ENCODE measurements at regions not wholly inside any gene's neighbourhood (a gene's known extent, or its start where the extent isn't known, plus 50 kb on each side); places are given as distances from the start of the nearest gene placed in this dataset.
"Not testable (repeated sequence)": the region's sequence is repeated elsewhere in the genome, so short reads cannot be mapped to it uniquely, and the experiment has no call there.

DNA sequence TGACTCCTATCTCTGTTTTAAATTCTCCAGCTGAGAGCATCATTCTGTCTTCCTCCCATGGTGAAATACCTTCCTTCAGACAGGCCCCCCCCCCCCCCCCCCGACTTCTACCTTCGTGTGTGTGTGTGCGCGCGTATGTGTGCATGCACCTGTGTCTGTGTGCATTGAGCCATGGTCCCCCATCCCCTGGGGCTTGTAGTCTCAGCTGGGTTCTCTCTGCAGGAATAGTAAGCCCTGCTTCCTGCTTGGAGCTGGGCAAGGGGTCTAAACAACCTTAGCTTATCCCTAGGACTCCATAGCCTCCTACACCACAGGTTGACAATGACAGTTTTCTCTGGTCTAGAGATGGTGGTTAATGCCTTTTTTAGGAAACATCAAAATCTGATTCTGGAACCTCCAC is 427.5 kb upstream of the KLHL29 start:
- no peak for DNase-seq

DNA sequence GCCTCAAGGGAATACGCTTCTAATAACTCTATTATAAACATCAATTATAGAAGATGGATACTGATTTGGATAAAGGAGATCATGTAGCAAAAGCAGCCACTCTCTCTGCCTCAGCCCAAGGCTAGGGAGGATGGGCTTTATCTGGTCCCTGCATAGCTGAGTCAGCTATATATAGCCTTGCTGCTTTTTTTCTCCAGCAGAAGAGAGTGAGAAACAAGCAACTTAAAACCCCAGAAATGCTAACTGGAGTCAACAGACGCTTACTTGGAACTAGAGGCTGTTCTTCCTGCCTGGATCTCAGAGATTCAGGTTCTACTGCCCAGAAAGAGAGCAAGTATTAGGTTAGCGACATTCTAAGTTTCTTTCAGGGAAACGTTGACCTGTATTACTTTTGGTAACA is 426.7 kb upstream of the KLHL29 start:
- DNase-seq, result no peak

DNA sequence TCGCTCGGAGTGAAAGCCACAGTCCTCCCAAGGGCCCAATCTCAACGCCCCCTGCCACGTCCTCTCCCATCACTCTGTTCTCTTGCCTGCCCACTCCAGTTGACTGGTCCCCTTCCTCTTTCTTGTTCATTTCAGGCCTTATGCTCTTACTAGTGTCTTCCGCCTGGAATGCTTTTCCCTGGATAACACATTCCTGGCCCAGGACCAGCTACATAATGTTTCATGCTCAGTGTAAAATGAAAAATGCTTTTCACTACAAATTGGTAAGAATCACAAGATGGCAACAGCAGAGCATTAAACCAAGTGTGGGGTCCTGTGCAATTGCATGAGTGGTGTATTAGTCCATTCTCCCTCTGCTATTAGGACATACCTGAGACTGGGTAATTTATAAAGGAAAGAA is 417.2 kb upstream of the KLHL29 start:
- no peak for DNase-seq

DNA sequence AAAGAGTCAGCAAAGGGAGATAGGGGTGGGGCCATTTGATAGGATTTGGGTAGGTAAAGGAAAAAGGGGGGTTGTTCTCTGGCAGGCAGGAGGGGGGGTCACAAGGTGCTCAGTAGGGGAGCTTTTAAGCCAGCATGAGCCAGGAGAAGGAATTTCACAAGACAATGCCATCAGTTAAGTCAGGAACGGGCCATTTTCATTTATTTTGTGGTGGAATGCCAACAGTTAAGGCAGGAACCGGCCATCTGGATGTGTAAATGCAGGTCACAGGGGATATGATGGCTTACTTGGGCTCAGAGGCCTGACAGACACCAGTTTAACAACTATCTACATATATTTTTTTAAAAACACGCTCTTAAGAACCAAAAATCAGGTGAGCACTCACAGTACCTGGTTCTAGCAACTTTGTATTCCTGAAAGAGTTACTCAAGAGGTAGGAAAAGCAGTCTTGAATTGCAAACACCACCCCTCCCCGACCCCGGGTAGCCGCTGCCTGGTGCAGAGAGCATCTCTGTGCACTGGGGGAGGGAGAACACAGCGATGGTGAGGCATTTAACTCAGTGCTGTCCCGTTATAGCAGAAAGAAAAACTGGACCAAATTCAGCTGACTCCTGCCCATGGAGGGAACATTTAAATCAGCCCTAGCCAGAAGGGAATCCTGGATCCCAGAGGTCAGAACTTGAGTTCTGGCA is 414.5 kb upstream of the KLHL29 start:
- no peak for DNase-seq

DNA sequence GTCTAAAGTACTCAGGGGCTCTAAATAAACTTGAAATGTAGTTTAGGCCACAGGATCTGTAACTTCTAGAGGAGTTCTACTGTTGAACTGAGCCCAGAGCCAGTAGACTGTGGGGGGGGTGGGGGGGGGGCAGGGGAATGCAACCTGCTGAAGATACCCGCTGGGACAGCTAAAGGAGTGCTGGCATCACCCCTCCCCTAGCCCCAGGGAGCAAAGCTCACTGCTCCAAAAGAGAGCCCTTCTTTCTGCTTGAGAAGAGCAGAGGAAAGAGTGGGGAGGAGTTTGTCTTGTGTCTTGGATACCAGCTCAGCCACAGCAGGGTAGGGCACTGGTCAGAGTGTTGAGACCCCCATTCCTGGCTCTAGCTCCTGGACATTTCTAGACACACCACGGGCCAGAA is 414.0 kb upstream of the KLHL29 start:
- no peak for DNase-seq

DNA sequence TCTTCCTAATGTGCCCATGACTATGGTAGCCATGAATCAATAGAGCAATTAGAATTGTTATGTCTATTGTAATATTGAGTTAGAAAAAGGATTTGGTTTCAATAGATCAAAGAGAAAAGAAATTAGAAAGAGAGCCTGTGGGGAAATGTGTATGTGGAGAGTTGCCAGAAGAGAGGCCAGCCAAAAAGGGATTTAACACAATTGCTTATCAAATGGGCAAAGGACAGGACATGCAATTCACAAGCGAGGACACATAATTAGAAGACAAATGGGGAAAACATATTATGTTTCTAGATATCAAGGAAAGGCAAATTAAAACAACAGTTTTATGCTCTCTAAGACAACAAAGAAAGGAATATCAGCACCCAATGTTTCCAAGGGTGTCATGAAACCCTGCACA is 403.2 kb upstream of the KLHL29 start:
- DNase-seq, result no peak

DNA sequence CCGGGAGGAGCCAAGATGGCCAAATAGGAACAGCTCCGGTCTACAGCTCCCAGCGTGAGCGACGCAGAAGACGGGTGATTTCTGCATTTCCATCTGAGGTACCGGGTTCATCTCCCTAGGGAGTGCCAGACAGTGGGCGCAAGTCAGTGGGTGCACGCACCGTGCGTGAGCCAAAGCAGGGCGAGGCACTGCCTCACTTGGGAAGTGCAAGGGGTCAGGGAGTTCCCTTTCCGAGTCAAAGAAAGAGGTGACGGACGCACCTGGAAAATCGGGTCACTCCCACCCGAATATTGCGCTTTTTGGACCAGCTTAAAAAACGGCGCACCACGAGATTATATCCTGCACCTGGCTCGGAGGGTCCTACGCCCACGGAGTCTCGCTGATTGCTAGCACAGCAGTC is 400.8 kb upstream of the KLHL29 start:
- not testable (repeated sequence) for DNase-seq

DNA sequence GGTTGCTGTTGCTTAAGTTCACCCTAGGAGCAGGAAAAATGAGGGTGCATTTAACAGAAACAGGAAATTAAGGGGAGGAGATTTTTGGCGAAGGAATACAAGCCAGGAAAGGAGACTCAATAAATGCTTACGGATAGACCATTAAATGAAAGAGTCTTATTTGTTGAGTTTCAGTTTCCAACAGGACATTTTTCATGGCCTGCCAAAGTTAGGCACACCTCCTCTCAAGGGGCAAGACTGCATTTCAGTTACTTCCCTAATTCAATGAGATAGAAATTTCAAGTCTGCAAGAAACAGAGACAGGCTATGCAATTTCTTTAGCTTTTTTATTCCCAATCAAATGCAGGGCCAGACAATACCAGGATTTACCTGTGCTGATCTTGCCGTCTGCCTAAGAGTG is 394.7 kb upstream of the KLHL29 start:
- no peak for DNase-seq

DNA sequence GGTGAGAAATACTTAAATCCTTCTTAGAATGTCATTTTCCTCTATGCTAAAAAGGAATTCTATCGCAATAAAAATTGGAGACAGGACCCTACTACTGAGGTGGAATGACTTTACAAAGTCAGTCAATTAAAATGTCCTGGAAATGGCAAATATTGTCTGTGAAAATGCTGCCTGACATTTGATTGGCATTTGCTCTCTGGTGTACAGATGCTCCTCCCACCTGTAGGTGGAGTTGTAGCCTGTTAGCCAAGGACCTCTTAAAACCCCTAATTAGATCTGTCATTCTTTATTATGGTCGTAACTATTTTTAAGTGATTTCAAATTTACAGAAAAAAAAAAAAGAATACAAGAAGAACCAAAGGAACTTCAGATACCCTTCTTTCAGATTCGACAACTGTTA is 393.1 kb upstream of the KLHL29 start:
- DNase-seq, result no peak

DNA sequence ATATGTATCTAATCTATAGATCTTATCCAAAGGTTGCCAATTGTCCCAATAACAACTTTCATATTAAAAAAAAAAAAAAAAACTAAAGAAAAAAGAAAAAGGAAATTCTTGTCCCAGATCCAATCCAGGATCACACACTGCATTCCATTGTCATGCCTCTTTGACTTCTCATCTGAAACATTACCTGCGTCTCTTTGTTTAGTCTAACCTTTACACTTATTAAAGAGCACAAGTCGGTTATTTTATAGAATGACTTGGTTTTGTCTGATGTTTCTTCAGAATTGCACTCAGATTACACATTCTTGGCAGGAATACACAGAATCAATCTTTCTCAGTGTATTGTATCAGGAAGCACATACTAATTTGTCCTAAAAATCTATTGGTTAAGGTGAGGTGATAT is 392.5 kb upstream of the KLHL29 start:
- DNase-seq, result no peak

DNA sequence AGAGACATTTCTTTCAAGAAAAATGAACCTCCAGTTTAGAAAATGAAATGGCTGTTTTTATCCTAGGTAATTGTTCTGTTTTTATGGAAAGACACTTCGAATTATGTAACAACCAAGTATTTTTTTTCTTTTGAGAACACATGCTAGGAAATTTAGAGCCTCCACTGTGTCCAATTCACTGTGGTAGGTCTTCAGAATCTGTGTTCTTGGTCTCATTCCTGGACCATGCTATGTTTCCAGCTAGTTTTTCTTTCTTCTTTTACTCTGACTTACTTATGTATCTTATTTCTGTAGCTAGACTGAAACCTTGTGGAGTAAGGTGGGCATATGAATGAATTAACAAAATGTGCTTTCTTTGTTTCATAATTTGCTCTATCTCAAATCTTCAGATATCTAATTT is 391.7 kb upstream of the KLHL29 start:
- no peak for DNase-seq

DNA sequence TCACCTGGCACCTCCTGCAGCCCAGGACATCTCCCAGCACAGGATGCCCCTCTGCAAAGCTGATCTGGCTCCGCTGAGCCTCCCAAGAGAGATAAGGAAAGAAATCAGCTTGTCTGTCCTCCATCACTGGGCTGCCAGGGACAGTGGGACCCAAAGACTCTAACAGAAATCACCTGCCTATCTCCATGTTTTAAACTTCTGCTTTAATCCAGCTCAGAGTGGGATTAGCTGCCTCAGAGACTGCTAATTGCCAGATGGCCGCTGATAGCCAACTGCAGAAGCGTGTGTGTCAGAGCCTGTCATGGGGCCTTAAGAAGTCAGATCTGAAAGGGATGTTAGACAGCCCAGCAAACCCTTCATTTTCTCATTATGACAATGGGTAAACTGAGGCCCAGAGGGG is 389.4 kb upstream of the KLHL29 start:
- DNase-seq, result no peak

DNA sequence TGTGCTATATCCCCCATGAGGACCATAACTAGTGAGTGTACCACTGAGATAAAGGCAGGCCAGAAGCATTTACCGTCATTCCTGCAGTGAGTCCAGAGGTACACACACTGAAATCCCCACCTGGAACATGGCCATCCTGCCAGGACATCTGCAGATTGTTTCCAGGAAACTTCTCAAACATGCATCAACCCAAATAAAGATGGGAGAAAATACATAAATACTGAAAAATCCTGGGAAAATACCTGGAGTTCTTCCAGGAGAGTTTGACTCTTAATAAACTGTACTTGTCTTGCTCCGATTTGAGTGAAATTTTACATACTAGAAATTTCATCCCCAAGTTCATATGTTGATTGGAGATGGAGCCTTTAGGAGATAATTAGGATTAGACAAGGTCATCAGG is 388.1 kb upstream of the KLHL29 start:
- DNase-seq, result no peak

DNA sequence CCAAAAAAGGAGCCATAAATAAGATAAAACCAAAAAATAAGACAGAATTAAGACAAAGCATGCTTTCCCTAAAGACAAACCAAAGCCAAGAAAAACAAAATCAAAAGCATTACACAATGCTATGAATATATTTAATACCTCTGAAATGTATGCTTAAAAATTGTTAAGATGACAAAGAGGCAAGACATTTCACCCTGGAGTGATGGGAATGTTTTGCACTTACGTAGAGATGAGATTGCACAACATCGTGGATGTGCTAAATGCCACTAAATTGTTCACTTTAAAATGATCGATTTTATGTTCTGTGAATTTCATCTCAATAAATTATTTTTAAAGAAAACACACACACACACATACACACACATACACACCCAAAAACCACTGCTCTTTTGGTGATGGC is 386.6 kb upstream of the KLHL29 start:
- DNase-seq, result no peak

DNA sequence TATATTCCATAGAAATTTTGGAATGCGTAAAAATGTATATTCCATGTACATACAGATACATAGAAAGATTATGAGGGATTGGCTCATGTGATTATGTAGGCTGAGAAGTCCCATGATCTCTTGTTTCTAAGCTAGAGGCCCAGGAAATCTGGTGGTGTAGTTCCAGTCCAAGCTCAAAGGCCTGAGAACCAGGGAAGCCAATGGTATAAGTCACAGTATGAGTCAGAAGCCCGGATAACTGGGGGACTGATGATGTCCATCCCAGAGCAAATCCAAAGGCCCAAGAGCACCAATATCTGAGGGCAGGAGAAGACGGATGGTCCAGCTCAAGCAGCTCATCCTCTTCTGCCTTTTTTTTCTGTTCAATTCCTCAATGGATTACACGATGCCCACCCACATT is 385.0 kb upstream of the KLHL29 start:
- no peak for DNase-seq

DNA sequence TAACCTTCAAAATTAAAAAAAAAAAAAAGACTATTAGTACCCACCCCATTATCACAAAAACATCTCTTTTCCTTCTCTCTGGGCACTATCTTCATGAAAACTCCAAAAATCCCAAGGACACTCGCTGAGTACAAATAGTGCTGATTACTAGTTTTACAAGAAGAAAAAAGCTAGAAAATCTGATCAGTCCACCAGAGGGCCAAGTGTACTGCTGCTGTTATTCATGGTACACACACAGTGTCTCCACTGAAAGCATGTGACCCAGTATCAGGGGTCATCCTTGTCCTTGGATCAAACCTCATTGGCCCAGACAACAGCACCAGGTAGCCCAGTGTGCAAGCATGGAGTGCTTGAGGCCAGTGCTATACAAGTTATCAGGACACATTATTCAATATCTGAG is 382.7 kb upstream of the KLHL29 start:
- DNase-seq, result no peak

DNA sequence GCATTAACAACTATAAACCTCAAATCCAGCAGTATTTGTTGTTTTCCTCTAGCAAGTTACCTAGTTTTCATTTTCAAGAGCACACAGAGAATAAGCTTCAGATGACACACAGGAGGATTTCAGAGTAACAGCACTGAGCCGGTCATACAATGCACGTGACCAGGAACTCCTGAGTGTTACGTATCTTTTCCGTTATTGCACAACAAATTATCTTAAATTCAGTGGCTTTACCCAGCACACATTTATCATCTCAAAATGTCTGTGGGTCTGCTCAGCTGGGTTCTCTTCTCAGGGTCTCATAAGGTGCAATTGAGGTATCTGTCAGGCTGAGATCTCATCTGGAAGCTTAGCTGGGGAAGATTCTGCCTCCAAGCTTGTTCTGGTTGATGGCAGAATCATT is 379.5 kb upstream of the KLHL29 start:
- DNase-seq, result no peak

DNA sequence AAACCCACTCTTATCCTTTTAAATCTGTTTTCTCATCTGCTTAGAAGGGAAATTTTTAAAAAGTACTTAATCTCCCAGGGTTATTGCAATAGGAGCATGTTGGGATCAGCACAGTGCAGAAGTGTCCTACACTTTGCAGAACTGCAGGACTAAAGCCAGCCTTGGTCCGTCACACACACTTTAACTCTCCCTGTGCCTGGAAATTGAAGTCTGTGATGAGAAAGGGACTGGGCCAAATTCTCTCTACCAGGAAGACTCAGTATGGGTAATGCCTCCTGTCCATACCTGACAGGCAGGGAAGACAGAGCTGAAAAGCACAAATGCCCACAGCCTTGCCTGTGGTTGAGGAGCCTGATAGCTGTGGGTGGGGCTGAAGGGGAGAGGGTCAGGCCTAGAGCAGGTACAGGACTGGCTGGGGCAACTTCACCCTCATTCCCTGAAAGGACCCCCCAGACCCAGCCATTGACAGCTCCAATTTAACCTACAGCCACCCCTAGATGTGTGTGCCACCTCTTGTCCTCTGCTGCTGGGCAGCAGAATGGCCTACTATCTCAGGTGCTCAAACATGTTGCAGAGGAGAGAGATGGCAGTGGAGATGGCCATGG is 377.2 kb upstream of the KLHL29 start:
- DNase-seq, result no peak

DNA sequence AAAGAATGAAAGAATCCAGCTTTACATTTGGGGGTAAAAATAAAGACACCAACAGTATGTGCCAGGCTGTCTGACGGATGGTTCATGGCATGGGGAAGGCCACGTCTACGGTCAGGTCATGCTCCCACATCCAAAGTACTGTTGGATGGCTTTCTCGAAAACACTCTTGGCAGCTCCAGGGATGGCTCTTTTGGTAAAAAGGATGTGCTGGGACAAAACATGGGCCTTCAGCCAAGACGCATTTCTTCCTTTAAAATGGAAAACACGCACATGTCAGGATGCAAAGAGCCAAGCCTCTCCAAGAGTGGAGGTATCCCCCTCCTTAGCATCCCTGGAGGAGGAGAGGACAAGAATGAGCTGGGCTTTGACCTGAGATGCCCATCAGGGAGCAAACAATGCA is 376.5 kb upstream of the KLHL29 start:
- no peak for DNase-seq

DNA sequence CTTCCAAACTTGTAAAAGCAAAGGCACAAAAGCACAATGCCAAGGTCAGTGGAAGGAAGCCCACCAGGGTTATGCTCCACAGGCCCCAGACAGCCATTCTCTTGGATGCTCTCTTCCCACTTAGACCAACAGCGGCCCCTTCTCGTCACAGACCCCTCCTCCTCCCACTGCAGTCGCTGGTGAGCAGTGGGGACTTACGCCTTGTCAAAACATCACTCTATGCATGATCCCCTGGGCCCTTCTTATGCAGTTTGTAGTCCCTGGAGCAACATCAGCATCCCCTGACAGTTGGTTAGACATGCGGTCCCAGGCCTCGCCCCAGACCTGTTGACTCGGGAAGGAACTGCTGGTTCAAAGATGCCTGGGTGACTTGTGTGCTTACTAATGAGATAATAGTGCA is 376.0 kb upstream of the KLHL29 start:
- no peak for DNase-seq

DNA sequence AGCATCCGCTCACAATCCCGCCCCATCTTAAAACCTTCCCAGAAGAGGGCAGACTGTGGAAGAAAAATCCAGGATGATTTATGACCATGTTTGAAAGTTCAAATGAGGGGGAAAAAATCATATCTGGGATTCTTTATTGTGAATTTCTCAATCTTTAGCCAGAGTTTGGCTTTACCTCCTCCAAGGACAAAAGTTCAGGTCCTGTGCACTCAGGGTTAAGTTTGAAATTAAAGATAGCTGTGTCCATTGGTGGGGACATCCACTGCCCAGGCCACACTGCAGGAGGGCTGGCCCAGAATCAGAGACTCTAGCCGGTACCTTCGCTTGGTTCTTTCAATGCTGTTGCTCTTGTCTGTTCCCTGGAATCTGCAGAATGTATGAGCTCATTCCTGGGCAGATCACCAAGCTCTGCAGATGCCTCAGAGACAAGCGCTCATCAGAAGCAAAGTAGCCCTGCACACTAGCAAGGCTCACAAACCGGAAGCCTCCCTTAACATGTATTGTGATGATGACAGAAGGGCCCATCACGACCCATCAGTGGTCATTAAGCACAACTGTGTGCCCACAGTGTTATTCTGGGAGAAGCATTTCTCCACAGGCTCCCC is 375.3 kb upstream of the KLHL29 start:
- DNase-seq, result no peak

DNA sequence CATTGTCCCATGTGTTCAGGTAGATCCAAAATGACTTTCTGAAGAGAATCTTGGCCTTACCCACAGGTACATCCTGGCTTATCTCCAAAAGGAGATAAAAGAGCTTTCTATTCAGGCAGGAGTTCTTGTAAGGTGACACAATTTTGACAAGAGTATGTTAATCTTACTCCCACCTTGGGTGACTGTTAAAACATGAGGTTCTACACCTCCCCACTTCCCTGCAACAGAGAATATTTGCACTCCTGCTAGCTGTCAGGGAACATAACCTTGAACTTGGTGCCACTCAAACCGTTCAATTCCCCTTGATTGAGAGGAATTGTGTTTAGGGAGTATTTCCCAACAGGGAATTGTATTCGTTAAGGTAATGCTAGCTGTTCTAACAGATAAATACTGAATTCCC is 372.5 kb upstream of the KLHL29 start:
- DNase-seq, result no peak

DNA sequence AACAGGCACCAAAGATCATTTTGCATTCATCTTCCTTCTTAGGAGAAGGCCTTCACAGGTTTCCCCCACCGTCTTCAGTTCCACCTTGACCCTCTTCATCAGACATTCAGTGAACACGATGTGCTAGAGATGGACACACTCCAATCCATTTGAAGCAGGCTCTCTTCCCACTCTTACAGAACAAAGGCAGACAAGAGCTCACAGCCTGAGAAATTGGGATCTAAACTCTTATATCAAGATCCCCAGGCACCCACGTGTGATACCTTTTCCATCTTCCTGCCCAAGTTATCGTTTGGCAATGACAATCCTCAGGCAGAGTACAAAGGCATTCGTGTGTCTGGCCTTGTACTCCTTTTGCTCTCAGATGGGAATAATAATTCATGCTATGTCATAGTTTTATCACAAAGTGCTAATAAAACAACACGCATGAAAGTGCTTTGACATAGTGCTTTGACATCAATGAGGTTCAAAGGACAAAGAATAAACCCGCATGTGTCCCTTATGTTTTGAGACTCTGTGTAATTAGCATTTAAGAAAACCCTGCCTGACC is 369.3 kb upstream of the KLHL29 start:
- DNase-seq, result no peak

DNA sequence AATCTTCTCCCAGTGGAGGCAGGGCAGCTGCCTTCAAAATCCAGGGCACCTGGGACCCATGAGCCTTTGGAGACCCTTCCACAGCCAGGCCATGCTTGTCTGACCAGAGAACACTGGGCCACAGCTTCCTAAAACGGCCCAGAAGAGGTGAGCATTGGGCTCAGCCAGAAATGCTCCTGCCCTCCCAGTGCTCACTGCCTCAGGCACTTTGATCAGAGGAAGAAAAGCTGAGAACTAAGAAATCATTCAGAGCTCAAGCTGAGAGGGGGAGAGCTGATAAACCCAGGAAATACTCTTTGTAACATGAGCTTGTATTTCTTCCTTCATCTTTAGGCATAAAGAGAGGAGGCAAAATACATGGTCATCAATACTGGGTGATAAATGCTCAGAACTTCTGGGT is 365.5 kb upstream of the KLHL29 start:
- no peak for DNase-seq

DNA sequence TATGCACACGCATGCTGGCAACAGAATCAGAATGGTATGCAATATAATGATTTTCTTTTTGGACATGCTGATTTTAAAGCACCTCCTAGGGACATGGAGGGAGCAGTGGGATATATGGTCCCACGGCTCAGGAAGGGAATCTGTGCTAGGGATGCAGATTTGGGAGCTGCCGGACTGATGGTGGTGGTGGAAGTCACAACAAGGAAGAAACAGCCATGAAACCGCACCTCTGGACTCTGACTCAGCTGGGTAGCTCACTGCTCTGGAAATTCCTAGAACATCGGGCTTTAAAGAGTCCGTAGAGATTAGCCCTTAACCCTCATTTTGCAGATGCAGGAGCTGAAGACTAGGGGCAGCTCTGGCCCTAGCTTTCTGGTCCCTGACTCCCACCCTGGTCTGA is 364.3 kb upstream of the KLHL29 start:
- DNase-seq, result no peak

All from NCI-H2107 (cell line).